ENCODE measurements at regions not wholly inside any gene's neighbourhood (a gene's known extent, or its start where the extent isn't known, plus 50 kb on each side); places are given as distances from the start of the nearest gene placed in this dataset.
"Not testable (repeated sequence)": the region's sequence is repeated elsewhere in the genome, so short reads cannot be mapped to it uniquely, and the experiment has no call there.

- H3K27ac ChIP-seq = no peak overlapping the region
- no peak for DNase-seq (ENCODE audit: low read depth in 1 of 2, low spot score in 2 of 2)
- H3K36me3 ChIP-seq = no peaks in the 10 kb centered on the region
- no peaks in the 10 kb centered on the region for H3K27me3 ChIP-seq (replicated peaks)
- H3K4me1 ChIP-seq (replicated peaks) = no peaks in the 10 kb centered on the region
- no peak overlapping the region for H3K4me3 ChIP-seq
- no peaks in the 10 kb centered on the region for H3K9me3 ChIP-seq (replicated peaks)
Observed at GRCh38 chr2:66212749-66213148, 222.2 kb upstream of the MEIS1 start.

GRCh38 chr2:66202586-66202985 lies 232.3 kb upstream of the MEIS1 start:
- no peak overlapping the region for H3K27ac ChIP-seq
- no peaks in the 10 kb centered on the region for H3K4me1 ChIP-seq (replicated peaks)
- DNase-seq (ENCODE audit: low read depth in 1 of 2, low spot score in 2 of 2) = no peak

GRCh38 chr2:66201242-66201641 lies 233.7 kb upstream of the MEIS1 start:
- H3K27ac ChIP-seq = no peak overlapping the region
- no peaks in the 10 kb centered on the region for H3K36me3 ChIP-seq
- no peaks in the 10 kb centered on the region for H3K4me1 ChIP-seq (replicated peaks)
- 0 out of 2 replicates have a peak, but pooled peaks cover 2% of the 10 kb centered on the region for H3K9me3 ChIP-seq (replicated peaks)
- no peak overlapping the region for H3K4me3 ChIP-seq
- H3K27me3 ChIP-seq (replicated peaks) = no peaks in the 10 kb centered on the region
- no peak for DNase-seq (ENCODE audit: low read depth in 1 of 2, low spot score in 2 of 2)

More at GRCh38 chr2:66202586-66202985, 232.3 kb upstream of the MEIS1 start:
- Histone ChIP-seq H3K9me3 (replicated peaks) (0 out of 2 replicates have a peak, but pooled peaks cover 2% of the 10 kb centered on the region), H3K4me3 (no peak overlapping the region), H3K36me3 (no peaks in the 10 kb centered on the region), H3K27me3 (replicated peaks) (no peaks in the 10 kb centered on the region)

- H3K9me3 ChIP-seq (replicated peaks) = 0 out of 2 replicates have a peak, but pooled peaks cover 2% of the 10 kb centered on the region
- H3K27me3 ChIP-seq (replicated peaks) = no peaks in the 10 kb centered on the region
- no peak overlapping the region for H3K4me3 ChIP-seq
- H3K36me3 ChIP-seq = no peaks in the 10 kb centered on the region
- DNase-seq (ENCODE audit: low read depth in 1 of 2, low spot score in 2 of 2) = no peak
- H3K4me1 ChIP-seq (replicated peaks) = no peaks in the 10 kb centered on the region
- no peak overlapping the region for H3K27ac ChIP-seq
Observed at GRCh38 chr2:66198873-66199272, 236.1 kb upstream of the MEIS1 start.

GRCh38 chr2:66192888-66193287 lies 242.0 kb upstream of the MEIS1 start:
- H3K27ac ChIP-seq = no peak overlapping the region
- H3K4me1 ChIP-seq (replicated peaks) = no peaks in the 10 kb centered on the region
- no peak overlapping the region for H3K4me3 ChIP-seq
- 0 out of 2 replicates have a peak, but pooled peaks cover 2% of the 10 kb centered on the region for H3K9me3 ChIP-seq (replicated peaks)
- H3K36me3 ChIP-seq = no peaks in the 10 kb centered on the region
- DNase-seq (ENCODE audit: low read depth in 1 of 2, low spot score in 2 of 2) = no peak
- no peaks in the 10 kb centered on the region for H3K27me3 ChIP-seq (replicated peaks)

GRCh38 chr2:66191311-66191710 lies 243.6 kb upstream of the MEIS1 start:
- no peak for DNase-seq (ENCODE audit: low read depth in 1 of 2, low spot score in 2 of 2)
- Histone ChIP-seq H3K27ac (no peak overlapping the region), H3K4me1 (replicated peaks) (no peaks in the 10 kb centered on the region), H3K4me3 (no peak overlapping the region), H3K9me3 (replicated peaks) (no peaks in the 10 kb centered on the region), H3K27me3 (replicated peaks) (no peaks in the 10 kb centered on the region), H3K36me3 (no peaks in the 10 kb centered on the region)

GRCh38 chr2:66189553-66189952 lies 245.4 kb upstream of the MEIS1 start:
- no peaks in the 10 kb centered on the region for H3K36me3 ChIP-seq
- no peaks in the 10 kb centered on the region for H3K4me1 ChIP-seq (replicated peaks)
- H3K27me3 ChIP-seq (replicated peaks) = no peaks in the 10 kb centered on the region
- no peak for DNase-seq (ENCODE audit: low read depth in 1 of 2, low spot score in 2 of 2)
- no peak overlapping the region for H3K27ac ChIP-seq
- H3K4me3 ChIP-seq = no peak overlapping the region
- H3K9me3 ChIP-seq (replicated peaks) = no peaks in the 10 kb centered on the region

GRCh38 chr2:66186537-66186936 lies 248.4 kb upstream of the MEIS1 start:
- Histone ChIP-seq H3K4me3 (no peak overlapping the region), H3K27ac (no peak overlapping the region), H3K36me3 (no peaks in the 10 kb centered on the region), H3K27me3 (replicated peaks) (no peaks in the 10 kb centered on the region), H3K9me3 (replicated peaks) (no peaks in the 10 kb centered on the region), H3K4me1 (replicated peaks) (no peaks in the 10 kb centered on the region)
- no peak for DNase-seq (ENCODE audit: low read depth in 1 of 2, low spot score in 2 of 2)

GRCh38 chr2:66185497-66186054 lies 249.3 kb upstream of the MEIS1 start:
- DNase-seq (ENCODE audit: low read depth in 1 of 2, low spot score in 2 of 2) = no peak
- no peaks in the 10 kb centered on the region for H3K27me3 ChIP-seq (replicated peaks)
- H3K27ac ChIP-seq = no peak overlapping the region
- no peaks in the 10 kb centered on the region for H3K9me3 ChIP-seq (replicated peaks)
- no peaks in the 10 kb centered on the region for H3K36me3 ChIP-seq
- no peaks in the 10 kb centered on the region for H3K4me1 ChIP-seq (replicated peaks)
- no peak overlapping the region for H3K4me3 ChIP-seq

- not testable (repeated sequence) for DNase-seq (ENCODE audit: low read depth in 1 of 2, low spot score in 2 of 2)
Observed at GRCh38 chr2:66177128-66177796, 257.7 kb upstream of the MEIS1 start.

GRCh38 chr2:66174491-66174890 lies 260.4 kb upstream of the MEIS1 start:
- H3K4me3 ChIP-seq = no peak overlapping the region
- H3K36me3 ChIP-seq = no peaks in the 10 kb centered on the region
- DNase-seq (ENCODE audit: low read depth in 1 of 2, low spot score in 2 of 2) = no peak
- H3K4me1 ChIP-seq (replicated peaks) = no peaks in the 10 kb centered on the region
- no peaks in the 10 kb centered on the region for H3K9me3 ChIP-seq (replicated peaks)
- no peak overlapping the region for H3K27ac ChIP-seq
- H3K27me3 ChIP-seq (replicated peaks) = no peaks in the 10 kb centered on the region

More at GRCh38 chr2:66177128-66177796, 257.7 kb upstream of the MEIS1 start:
- H3K36me3 ChIP-seq; H3K27ac ChIP-seq; H3K4me3 ChIP-seq; H3K4me1 ChIP-seq (replicated peaks); H3K27me3 ChIP-seq (replicated peaks); H3K9me3 ChIP-seq (replicated peaks): not testable (repeated sequence)

- no peak overlapping the region for H3K27ac ChIP-seq
- no peaks in the 10 kb centered on the region for H3K9me3 ChIP-seq (replicated peaks)
- DNase-seq (ENCODE audit: low read depth in 1 of 2, low spot score in 2 of 2) = no peak
- no peaks in the 10 kb centered on the region for H3K27me3 ChIP-seq (replicated peaks)
- no peaks in the 10 kb centered on the region for H3K4me1 ChIP-seq (replicated peaks)
- no peak overlapping the region for H3K4me3 ChIP-seq
- no peaks in the 10 kb centered on the region for H3K36me3 ChIP-seq
Observed at GRCh38 chr2:66173645-66174044, 261.3 kb upstream of the MEIS1 start.

- H3K36me3 ChIP-seq = no peaks in the 10 kb centered on the region
- H3K27ac ChIP-seq = no peak overlapping the region
- H3K4me3 ChIP-seq = no peak overlapping the region
- H3K27me3 ChIP-seq (replicated peaks) = no peaks in the 10 kb centered on the region
- DNase-seq (ENCODE audit: low read depth in 1 of 2, low spot score in 2 of 2) = no peak
- no peaks in the 10 kb centered on the region for H3K9me3 ChIP-seq (replicated peaks)
- H3K4me1 ChIP-seq (replicated peaks) = no peaks in the 10 kb centered on the region
Observed at GRCh38 chr2:66171530-66171929, 263.4 kb upstream of the MEIS1 start.

- no peak overlapping the region for H3K4me3 ChIP-seq
- no peaks in the 10 kb centered on the region for H3K4me1 ChIP-seq (replicated peaks)
- no peak for DNase-seq (ENCODE audit: low read depth in 1 of 2, low spot score in 2 of 2)
- no peaks in the 10 kb centered on the region for H3K9me3 ChIP-seq (replicated peaks)
- H3K27ac ChIP-seq = no peak overlapping the region
- H3K36me3 ChIP-seq = no peaks in the 10 kb centered on the region
- H3K27me3 ChIP-seq (replicated peaks) = no peaks in the 10 kb centered on the region
Observed at GRCh38 chr2:66170744-66171330, 264.1 kb upstream of the MEIS1 start.

Data from SJSA1 (cell line).